HG03060 (cell line): ENCODE measurements at regions not wholly inside any gene's neighbourhood (a gene's known extent, or its start where the extent isn't known, plus 50 kb on each side); places are given as distances from the start of the nearest gene placed in this dataset.

Experiments
- ATAC-seq: cut with Tn5 transposase; IDR thresholded peaks from one replicate; pipeline ENCODE4 v1.9.1; 2021; ENCODE audit warnings: low read depth, moderate number of reproducible peaks; ENCODE audit not compliant: unreplicated experiment

DNA sequence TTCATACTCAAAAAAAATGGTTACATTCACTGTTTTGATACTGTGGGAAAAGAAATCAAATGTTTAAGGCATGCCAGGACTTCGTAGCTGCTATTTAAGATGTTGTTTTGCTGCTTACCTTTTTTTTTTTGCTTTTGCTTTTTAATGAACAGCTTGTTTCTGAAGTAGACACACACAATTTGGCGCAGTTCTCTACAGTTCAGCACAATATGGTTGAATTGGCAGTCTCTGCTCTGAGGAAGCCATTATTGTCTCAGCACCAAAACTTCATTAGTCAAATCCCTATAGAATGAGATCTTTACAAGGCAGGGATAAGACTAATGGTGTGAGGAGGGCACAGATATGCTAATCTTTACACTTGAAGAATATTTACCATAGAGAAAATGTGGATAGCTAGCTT is 197.6 kb downstream of the SLITRK5 start:
- no peak for ATAC-seq

DNA sequence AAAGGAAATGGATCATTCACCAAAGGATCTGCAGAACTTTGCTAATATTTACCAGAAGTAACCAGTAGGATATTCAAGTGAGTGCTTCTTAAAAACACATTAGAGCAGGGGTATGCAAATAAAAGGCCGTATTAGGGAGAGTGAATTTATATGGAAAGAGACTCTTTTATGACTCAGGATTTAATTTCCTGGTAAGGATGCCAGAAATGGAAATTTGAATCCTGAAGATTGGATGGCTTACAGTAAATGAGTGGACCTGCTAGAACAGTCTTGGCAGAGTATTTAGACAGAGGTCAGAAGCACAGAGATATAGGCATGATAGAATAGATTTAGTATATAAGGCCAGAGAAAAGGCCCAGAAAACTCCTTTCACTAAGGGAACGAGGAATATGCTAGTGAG is 201.6 kb downstream of the SLITRK5 start:
- no peak for ATAC-seq

DNA sequence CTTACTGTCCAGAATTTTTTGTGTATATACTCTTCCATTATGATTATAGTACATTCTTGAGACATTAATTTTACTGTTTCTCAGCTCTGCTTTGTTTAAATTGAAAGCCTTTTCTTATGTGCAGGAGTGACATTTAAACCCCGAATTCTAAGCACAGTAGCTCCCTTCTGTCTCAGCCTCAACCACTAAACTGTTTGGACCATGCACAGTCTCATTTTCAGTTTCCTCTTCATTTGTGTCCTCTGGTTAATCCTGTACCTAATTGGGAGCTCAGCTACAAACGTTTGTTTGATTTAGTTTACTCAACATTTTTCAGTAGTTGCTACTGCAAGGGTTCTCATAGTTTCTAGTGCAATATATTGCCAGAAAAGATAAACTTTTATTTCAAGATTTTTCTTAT is 206.3 kb downstream of the SLITRK5 start:
- ATAC-seq = no peak

DNA sequence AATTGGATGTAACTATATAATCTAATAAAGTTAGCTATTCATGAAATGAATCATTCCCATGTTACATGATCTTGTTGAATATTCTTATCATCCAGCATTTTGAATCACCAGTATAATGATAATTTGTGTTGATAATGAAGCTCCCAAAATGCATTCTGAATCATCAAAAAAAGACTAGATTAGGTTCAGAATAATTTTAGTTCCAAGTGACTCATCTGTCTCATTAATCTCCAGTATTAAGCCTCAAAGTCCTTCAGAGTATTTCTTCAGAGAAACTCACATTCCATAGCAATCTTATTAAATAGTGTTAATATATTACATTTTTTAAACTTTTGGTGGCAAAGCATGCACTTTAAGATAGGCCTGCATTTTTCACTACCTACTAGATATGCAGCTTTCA is 207.5 kb downstream of the SLITRK5 start:
- no peak for ATAC-seq

DNA sequence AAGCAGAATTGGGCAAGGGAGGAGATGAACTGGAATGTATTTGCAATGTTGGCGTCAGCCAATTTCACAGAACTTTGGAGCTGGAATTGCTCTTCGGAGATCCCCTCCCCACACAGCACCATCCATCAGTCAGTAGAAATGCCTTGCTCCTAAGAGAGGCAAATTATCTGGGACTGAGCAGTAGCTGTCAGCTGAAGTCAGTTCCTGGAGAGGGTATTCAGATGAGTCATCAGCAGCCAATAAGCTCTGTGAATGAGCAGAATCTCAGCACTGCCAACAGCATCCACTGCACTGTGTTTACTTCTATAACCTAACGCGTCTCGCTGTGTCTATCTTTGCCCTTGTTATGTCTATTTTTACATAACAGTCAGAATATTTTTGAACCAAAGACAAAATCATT is 213.7 kb downstream of the SLITRK5 start:
- ATAC-seq = no peak

DNA sequence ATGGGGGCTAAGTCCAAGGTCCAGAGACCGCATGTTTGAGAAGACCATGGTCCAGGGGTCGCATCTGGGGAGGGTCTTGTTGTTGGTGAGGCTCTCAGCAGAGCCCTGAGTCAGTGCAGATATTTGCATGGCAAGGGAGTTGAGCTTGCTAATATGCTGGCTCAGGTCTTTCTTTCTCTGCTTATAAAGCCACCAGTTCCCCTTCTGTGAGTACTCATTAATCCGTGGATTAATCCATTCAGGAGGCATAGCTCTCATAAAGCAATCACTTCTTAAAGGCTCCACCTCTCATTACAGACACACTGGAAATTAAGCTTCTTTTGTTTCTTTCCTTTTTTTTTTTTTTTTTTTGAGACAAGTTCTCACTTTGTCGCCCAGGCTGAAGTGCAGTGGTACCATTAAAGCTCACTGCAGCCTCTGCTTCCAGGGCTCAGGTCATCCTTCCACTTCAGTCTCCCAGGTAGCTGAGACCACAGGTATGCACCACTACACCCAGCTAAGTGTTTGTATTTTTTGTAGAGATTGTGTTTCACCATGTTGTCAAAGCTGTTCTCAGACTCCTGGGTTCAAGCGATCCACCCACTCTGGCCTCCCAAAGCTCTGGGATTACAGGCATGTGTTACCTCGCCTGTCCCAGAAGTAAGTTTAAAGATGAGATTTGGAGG is 216.4 kb downstream of the SLITRK5 start:
- no peak for ATAC-seq

DNA sequence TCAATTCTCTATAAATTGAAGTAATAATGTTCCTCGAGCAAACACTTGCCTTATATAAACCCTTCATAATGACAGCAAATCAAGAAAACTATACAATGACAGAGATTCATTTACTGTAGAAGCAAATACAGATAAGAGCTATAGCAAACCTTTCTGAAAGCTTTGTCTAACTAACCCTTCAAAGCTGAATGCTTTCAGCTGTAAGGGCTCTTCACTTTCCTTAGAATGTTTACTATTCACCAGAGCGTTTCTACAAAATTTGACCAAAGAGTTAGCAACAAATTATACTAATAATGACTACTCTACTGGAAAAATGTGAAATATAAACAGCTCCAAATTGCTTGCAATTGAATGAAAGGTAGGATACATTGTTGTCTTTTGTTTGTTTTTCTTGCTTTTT is 218.1 kb downstream of the SLITRK5 start:
- no peak for ATAC-seq

DNA sequence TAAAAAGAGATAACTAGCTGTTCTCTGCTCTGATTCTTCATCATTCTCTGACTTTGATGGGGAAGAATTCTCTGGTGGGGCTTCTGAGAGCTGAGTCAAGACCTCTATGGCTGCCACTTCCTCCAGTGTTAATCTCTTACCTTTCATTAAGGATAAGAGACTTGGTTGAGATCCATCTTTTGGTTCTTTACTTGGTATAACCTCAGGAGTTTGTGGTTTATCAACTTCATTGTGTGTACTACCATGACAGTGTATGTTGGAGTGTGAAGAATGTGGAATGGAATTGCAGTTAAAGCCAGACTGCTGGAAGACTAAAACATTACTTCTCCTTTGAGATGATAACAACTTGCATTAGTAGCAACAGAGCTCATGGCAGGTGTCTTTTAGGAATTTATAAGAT is 222.0 kb downstream of the SLITRK5 start:
- no peak for ATAC-seq

DNA sequence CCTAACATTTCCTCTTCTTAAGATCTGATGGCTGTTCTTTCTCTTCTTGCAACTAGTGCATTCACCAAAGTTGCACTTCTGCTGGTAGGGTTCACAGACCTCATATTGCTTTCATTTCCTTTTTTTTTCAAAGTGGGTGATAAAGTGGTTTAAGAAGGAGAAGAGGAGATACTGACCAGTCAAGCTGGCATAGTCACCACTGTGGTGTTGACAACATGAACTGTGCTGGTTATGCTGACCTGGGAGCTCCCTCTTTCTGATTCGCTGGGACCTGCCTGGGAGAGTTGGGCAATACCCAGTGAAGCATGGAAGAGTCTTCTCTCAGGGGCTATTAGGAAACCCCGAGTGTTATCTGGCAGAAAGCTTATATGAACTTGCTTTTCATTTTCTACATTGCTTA is 222.9 kb downstream of the SLITRK5 start:
- no peak for ATAC-seq

DNA sequence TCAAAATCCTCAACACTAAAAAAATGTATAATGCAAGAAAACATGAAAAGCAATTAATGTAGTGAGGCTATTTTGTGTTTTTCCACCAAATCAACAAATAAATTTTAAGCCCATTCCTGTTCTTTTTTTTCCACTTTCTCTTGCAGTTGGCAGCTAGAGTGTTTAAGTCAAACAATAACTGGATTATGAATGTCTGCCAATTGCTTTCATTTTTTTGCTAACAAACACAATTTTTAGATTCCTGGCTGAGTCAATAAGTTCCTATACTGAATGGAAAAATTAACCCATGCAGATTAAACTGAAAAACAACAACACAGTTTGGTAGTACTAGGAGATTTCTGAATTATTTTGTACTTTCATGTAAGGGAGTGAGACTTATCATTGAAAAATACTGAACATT is 232.4 kb downstream of the SLITRK5 start:
- no peak for ATAC-seq

DNA sequence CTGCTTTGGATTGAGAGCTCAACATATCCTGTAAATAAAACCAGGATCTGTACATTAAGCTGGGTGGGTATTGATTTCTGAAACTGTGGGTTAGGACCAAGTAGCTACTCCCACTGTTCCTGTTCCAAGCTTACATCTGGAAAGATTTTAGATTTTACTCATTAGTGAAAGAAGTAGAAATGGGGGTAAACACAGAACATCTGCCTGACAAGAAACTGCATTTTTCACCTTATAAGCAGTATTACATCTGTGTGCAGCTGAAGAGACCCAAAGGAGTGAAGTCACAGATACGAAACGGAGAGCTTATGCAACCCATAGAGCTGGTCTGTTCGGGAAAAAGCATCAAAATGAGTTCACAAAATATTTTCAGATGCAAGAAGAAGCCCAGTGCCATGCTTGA is 235.2 kb downstream of the SLITRK5 start:
- no peak for ATAC-seq

DNA sequence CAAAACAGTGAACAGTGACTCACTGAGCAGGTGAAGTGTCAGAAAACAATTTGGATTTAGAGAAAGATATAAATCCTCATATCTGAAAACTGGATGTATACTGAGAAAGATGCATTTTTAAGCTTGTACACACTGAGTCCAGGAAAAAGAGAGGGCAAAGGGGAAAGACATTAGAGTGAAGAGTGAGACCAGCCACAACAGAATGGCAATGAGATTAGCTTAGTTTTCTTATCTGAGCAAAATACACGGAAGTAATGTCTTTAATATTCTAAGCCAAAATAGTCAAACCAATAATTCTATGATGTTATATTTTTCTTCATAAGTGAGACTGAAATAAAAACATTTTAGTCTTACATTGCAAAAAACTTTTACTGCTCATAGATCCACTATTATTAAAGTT is 236.0 kb downstream of the SLITRK5 start:
- no peak for ATAC-seq

DNA sequence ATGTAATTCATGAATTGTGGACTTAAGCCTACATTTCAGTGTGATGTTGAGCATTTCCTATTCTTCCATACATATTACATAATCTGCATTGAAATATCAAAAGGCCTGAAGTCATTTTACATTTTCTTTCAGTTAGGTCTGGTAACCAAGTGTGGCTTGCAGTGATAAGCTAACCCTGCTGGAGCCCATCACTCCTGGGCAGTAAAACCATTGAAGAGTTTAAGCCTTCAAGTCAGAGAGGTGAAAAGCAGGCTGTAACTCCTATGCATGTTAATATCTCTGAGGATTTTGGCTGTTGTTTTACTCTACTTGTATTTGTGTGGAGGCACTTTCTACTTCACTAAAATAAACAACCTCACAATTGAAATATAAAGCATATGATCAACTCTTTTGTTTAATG is 248.8 kb downstream of the SLITRK5 start:
- no peak for ATAC-seq

DNA sequence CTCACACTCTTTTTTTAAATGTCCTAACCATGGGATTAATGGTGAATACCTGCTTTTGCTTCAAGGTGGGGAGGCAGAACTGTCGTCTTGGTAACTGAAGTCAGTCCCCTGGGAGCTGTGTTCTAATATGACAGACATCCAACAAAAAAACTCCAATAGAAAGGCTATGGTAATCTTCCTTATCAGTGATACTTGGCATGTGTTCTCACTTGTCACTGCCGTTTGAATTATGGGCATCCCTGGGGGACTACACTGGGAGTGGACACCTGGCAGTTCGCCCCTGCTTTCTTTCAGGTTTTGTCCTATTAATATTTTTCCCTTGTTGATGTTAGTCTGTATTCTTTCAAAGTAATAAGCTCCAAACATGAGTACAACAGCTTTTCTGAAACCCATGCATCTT is 252.6 kb downstream of the SLITRK5 start:
- no peak for ATAC-seq

DNA sequence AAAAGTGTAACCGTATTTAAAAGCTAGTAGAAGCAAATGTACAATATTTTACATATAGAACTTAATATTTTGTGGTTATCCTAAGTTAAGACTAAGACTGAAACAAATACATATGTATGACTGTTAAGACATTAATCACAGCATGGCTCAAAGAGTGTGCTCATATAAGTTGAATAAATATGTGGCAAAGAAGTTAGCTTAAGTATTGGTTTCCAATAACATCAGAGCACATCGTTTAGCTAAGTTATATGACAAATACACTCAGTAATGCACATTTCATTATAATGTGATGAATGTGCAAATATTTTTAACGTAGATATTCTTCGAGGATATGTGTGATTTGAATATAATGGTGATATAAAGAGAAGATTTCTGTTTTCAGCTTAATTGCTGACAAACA is 253.8 kb downstream of the SLITRK5 start:
- no peak for ATAC-seq

DNA sequence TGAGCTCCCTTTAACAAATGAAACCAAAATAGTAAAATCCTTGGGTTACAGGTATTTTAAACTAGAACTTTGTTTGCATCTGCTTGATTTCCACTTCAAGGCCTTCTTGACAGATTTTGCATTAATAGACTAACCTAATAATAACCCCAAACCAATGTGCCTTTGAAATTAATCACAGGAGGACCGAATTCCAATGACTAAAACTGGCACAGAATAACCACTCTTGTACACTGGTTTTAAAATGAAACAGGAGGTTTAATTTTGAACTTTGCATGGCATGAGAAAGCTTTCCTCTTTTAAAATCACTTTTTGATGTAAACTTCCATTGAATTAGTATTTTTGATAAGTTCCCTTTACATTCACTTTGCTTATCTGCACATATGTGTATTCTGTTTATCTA is 269.6 kb downstream of the SLITRK5 start:
- ATAC-seq = no peak

DNA sequence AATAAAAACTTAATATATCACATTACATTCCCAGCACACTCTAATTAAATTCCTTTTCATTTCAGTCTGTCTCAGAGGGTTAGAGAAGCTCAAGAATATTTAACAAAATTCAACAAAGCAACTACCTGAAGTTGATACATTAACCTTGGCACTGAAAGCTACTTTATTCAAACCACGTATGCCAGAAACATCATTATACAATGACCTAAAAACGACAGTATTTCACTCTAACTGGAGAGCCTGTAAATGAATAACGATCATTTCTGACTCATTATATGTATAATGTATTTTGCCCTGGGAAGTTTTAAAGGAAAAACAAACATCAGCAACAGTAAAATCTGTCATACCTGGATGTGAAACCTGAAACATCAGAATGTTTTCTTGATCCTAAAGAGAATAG is 270.1 kb downstream of the SLITRK5 start:
- no peak for ATAC-seq

DNA sequence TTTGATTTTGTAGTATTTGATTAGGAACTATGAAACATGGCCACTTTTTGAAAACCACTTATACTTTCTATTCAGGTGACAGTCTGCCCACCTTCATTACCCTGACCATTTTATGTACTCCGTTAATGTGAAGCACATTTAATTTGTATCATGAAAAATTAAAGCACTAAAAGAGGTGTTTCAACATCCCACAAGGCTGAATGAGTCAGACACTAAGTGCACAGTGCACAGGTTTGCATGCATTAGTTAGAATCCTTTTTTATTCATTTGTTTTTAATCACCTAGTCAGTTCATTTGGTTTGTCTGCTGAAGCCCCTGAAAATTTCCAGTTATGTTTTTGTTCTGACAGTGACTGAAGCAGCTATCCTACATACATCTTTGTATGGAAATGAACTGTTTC is 271.0 kb downstream of the SLITRK5 start:
- no peak for ATAC-seq

DNA sequence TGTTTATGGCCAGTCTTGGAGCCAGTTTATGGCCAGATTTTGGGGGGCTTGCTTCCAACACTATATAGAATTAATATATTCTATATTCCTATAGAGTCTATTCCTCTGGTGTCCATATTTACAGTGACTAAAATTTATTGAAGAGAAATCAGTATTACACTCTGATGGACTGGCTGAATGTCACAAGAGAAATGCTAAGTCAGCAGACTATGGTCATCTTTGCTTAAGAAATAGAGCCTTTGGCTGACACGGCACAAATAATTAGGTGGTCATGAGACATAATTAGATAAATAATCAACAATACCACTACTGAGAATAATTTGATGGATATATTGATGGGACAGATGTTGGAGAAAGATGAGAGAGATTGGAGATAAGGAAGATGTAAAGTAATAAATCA is 272.9 kb downstream of the SLITRK5 start:
- no peak for ATAC-seq

DNA sequence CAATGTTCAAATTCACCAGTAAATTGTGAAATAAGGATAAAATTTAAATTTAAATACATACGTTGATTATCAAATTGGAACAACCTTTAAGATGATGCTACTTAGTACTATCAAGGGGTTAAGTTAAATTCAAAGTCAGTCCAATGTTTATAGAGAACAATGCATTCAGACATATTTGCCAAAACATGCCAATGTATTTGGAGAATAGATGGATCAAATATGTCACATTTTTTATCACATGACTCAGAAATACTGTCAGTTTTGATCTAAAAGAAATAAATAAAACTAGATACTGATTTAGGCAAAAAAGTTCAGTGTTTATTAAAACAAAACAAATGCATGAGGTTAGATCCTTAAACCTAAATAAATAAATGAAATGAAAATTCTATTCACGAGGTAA is 281.2 kb downstream of the SLITRK5 start:
- ATAC-seq = no peak

DNA sequence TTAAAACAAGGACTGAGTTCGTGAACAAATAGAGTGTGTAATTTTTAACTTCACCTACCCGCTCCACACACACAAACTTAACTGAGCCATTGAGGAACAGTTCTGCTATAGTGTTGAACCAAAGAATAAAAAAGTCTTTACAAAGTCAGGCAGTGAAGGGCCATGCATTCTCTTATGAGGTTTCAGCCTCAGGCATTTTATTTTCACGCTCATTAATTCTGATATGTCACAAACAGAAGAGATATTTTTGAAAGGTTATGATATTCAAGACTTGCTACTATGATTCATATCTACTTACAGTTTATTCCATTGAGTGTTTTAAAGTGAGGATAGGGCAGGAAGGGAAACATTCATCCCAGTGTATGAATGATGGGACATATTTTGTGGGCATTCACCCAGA is 282.2 kb downstream of the SLITRK5 start:
- no peak for ATAC-seq

DNA sequence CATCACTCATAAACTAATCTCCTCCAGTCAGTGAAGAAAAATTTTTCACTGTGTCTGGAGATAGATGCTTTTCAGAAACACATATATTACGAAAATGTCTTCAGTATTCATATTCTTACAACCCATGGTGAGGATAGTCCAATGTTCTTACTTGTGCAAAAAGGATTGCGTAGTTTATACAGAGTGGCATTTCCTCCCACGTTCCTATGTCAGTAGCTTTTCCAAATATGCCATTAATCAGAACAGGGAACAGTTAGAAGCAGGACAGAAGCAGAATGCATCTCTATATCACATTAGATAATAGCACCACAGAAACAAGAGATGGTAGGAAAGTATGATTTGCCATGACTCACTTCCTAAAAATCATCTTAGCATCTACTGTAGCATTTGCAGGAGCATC is 282.9 kb downstream of the SLITRK5 start:
- ATAC-seq = no peak

DNA sequence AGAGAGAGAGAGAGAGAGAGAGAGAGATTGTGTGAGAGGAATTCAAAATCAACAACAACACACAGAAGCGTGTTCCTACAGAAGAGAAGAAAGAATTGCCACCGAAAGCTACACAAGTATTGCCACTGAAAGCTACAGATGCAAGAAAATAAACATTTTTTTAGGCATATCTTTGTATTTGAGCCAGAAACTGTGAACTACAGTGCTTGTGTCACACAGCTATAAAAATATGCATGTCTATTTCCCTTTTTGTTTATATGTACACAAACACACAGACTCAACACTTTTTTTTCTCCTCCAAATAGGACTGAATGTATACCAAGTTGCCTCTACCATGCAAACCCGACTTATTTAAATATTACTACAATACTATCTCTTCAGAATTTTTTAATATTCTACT is 290.4 kb downstream of the SLITRK5 start:
- ATAC-seq = no peak
